NCI-H187 treated with DMSO at 0.1 percent for 48 hours (cell line): ENCODE measurements at regions not wholly inside any gene's neighbourhood (a gene's known extent, or its start where the extent isn't known, plus 50 kb on each side); places are given as distances from the start of the nearest gene placed in this dataset.

Experiments used
- DNase-seq: peaks from one replicate; lab custom pipeline; 2025; lab: John Stamatoyannopoulos, UW

DNA sequence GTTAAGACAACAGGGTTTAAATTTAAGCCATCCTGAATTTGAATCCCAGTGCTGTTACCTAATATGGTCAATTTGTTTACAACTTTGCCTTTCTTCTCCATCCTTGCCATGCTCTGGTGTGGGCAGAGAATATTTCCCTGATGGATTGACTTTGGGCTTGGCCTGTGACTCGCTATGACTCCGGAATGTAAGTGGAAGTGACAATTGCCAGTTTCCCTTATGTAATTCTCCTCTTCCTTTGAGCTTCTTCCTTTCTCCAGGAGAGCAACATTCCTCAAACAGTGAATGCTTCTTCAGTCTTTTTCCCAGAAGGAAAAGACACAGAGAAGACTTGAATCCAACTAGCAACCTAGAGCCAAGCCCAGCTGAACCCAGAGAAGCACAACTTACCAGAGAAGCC is 159.1 kb downstream of the LURAP1L start:
- DNase-seq = no peak

GRCh38 chr9:12934545-12935272 is 159.9 kb downstream of the LURAP1L start:
- DNase-seq = no peak

- no peak for DNase-seq
Observed at GRCh38 chr9:12935714-12936113, 160.9 kb downstream of the LURAP1L start.

DNA sequence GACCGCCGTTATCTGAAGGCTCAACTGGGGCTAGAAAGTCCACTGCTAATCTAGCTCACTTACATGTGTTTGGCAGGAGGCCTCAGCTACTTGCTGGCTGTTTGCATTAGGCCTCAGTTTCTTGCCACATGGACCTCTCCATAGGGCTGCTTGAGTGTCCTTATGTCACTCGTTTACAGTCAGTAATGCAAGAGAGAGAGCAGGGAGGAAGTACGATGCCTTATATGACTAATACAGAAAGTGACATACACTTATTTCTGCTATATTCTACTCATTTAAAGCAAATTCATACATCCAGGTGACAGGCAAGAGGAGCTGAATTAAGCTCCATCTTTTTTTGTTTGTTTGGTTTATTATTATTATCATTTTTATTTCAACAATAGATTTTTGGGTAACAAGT is 179.6 kb downstream of the LURAP1L start:
- DNase-seq = no peak

DNA sequence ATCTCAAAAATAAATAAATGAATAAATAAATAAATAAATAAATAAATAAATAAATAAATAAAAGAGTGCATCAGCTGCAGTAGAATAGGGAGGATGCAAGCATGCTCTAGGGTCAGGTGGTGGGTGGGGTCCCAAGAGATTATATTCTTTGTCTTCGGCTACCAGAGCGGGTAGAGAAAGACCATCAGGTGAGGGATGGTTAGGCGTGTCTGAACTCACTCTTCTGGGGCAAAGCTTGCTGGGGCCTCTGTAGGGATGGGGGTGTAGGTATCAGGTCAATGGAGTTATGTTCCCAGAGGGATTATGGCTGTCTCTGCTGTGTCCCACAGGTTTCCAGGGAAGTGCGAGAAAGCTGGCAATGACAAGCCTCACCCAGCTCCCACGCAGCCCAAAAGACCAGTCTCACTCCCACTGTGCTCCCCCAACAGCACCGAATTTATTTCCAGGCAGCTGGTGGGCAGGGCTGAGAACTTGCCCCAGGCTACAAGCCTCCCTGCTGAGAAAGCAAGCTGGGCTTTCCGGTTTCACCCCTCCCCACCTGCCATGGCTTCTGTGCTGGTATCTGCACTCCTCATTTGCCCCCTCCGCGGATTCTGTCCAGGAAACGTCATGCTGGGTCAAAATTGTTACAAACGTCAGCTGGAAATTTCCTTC is 180.8 kb downstream of the LURAP1L start:
- DNase-seq = no peak

GRCh38 chr9:12956261-12956660 is 181.4 kb downstream of the LURAP1L start:
- DNase-seq = no peak

DNA sequence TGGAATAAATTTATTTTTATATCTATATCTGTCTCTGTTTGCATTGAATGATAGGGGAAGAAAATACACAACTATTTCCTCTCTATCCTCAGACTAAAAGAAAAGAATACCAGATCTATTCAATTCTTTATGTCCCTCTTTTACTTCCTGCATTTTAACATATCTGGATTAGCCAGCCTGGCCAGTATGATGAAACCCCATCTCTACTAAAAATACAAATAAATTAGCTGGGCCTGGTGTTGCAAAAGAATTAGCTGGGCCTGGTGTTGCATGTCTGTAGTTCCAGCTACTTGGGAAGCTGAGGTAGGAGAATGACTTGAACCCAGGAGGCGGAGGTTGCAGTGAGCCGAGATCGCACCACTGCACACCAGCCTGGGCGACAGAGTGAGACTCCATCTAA is 182.0 kb downstream of the LURAP1L start:
- DNase-seq = no peak

DNA sequence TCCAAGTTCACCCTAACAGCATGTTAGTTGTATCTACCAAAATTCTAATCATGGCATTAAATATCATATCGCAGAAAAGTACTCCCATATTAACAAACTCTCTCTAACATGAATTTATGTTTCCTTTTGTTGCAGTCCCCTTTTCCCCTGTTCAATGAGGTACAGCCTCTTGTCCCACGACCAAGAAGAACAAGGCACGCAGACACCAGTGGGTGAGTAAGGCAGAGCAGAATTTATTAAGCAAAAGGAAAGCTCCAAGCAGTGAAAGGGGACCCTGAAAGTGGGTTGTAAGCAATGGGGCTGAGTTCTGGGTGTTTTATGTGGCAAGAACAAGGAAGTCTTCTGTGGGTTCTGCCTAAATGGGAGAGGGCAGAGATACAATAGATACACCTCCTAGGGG is 183.5 kb downstream of the LURAP1L start:
- DNase-seq = no peak

GRCh38 chr9:12958708-12959107 is 183.9 kb downstream of the LURAP1L start:
- DNase-seq = no peak

DNA sequence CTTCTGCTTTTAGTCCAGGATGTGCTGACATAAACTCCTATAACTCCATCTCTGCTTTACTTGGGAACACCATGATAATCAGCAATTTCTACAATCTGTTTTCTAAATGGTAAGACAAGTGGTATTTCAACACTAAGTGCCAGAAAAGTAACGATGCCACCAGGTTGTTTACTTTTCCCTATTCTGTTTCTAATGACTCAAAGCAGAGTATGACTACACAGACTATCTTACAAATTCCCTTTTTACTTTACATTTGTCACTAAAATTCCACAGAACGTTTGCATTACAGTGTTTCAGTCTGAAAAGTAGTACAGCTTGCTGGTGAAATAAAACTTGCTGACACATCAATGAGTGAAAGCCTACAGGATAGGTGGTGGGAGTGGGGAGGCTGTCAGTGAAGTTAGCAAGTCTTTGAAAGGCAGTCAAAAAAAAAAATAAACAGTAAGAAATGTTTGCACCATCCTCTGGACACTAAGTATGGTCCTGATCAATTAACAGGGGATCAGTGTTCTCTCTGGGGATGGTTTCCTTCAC is 186.5 kb downstream of the LURAP1L start:
- DNase-seq = no peak

DNA sequence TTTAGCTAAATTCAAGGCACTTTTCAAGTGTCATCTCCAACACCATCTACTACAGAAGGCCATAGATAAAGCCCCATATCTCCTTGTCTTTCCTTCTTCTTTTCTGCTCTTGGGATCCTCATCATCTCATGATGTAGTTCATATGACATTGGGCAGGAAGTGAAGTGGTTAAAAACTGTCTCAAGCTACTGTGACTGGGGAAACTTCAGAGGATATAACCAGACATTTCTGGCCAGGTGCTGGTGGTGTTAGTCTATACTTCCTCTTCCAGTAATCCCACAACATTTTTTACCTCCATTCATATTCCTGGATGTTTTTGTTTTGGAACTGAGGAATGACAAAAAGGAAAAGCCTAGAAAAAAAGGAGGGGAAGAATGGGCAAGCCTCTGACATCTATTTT is 188.7 kb downstream of the LURAP1L start:
- DNase-seq = no peak

DNA sequence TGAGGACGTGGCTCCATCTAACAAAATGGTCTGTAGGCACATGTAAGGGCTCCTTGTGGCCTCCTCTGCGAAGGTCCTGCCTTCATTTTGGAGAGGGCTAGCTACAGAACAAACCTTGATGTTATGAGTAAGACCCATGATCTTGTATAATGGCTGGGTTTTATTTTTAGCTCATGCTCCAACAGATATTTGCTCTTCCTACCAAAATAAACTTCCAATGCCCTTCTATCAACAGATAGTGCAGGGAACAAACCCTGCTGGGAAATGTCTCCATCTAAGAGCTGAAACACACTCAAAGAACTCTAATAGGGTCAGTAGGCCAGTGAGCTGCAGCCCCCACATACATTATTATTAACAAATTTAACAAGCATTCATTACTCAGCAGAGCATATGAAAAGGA is 189.5 kb downstream of the LURAP1L start:
- DNase-seq = no peak

DNA sequence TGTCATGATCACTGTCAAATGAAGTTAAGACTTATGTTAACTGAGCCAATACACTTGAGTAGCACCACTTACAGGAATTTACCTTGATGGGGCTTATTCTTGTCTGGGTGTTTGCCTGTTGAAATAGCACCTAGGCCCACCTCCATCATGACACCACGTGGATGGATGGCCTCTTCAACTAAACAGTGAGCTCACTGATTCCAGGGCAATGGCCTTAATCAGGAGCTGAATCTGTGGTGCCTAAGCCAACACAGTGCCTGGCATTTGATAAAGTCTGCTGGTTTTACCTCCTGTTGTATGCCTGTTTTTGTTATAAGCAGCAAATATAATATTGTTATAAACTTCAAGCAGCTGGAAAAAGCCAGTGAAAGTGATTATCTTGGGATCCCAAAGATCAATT is 190.5 kb downstream of the LURAP1L start:
- no peak for DNase-seq

DNA sequence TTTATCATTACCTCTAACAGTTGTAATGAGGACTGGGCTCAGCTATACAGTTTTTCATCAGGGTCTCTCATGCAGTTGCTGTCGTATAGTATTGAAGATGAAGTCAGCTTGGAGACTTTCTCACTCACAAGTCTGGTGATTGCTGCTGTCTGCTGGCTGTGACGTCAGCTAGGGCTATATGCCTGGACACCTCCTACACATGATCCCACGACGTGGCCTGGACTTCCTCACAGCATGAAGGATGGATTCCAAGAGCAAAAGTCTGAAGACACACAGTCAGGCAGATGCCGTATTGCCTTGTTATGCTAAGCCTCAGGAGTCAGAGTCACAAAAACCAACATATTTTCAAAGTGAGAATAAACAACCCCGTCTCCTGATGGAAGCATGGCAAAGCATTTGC is 193.3 kb downstream of the LURAP1L start:
- no peak for DNase-seq

GRCh38 chr9:12972608-12973589 is 198.1 kb downstream of the LURAP1L start:
- DNase-seq = no peak

GRCh38 chr9:12973710-12974109 is 198.9 kb downstream of the LURAP1L start:
- DNase-seq = no peak

GRCh38 chr9:12974671-12975070 is 199.9 kb downstream of the LURAP1L start:
- no peak for DNase-seq

GRCh38 chr9:12975496-12975895 is 200.7 kb downstream of the LURAP1L start:
- DNase-seq = no peak

DNA sequence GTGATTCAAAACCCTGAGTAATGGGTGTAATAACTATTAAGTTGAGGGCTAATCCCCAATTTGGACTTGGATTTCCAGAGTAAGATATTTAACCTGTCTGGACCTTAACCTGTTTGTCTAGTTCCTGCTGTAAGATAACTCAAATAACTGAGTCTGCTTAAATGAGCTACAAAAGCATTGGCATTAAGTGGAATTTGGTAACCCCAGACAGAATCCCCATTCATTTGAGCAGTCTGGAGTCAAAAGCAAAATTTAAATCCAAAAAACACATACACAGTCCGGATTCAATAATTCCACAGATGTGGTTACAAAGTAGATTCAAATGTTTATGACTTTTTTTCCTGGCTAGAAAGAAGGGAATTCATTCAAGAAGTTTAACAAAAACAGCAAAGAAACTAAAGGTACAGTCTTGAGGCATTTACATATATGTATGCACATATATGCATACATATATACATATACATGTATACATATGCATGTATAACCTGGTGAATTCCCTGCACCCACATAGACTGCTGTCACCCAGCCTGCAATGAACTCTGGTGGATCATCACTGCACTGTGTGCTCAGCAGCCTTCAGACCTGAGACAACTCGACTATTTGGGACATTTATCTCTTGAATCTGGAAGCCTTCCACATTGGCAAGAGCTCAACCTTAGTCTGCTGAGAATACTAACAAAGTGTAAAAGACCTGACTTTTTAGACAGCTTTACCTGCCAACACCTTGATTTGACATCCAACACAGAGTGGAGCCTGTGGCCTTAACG is 205.4 kb downstream of the LURAP1L start:
- DNase-seq = no peak

- DNase-seq = no peak
Observed at GRCh38 chr9:12988258-12988657, 213.4 kb downstream of the LURAP1L start.

DNA sequence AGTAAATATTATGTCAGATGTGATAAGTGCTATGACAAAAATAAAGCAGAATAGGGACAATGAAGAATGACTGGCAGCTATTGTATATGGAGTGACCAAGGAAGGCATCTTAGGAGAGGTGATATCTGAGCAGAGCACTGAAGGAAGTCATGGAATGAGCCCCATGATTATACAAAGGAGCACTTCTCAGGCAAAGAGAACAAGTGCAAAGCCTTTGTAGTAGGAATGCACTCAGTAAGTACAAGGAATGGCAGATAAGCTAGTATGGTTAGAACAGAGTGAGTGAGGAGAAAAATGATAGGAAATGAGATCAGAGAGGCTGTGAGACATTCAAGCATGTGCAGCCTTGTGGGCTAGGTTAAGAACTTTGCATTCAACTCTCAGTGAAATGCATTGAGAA is 214.8 kb downstream of the LURAP1L start:
- no peak for DNase-seq

DNA sequence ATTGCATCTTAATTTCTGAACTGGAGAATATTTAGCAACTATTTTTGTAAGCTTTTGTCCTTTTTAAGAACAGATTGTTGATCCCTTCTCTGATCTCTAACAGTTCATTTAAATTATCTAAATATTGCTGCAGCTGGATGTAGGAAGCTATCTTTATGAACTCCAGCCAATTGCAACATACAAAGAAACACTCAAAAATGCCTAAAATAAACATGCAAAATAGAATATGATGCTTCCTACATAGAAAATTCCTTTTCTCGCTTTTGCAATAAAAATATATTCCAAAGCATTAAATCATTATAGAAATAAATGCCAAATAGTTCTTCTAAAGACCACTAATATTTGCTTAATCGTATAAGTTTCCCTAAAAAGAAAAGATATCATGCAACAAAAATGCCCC is 218.6 kb downstream of the LURAP1L start:
- no peak for DNase-seq
